NCI-H524 treated with DMSO at 0.1 percent for 48 hours (cell line): ENCODE measurements at regions not wholly inside any gene's neighbourhood (a gene's known extent, or its start where the extent isn't known, plus 50 kb on each side); places are given as distances from the start of the nearest gene placed in this dataset.

Experiments used
- DNase-seq: peaks from one replicate; lab custom pipeline; 2025; lab: John Stamatoyannopoulos, UW

DNA sequence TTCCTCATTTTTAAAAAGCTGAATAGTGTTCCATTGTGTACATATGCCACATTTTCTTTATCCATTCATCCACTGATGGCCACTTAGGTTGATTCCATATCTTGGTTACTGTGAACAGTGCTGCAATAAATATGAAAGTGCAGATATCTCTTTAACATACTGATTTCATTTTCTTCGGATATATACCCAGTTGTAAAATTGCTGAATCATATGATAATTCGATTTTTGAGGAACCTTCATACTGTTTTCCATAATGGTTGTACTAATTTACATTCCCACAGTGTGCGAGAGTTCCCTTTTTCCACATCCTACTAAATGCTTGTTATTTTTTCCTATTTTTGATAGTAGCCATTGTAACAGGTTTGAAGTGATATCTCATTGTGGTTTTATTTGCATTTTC is 263.2 kb downstream of the STK31 start:
- no peak for DNase-seq

GRCh38 chr7:23980081-23980480 is 270.1 kb downstream of the STK31 start:
- no peak for DNase-seq

GRCh38 chr7:23981314-23981713 is 271.3 kb downstream of the STK31 start:
- no peak for DNase-seq

GRCh38 chr7:23981758-23982157 is 271.7 kb downstream of the STK31 start:
- no peak for DNase-seq

GRCh38 chr7:24005517-24005916 is 278.5 kb upstream of the NPY start:
- no peak for DNase-seq

GRCh38 chr7:24010495-24010894 is 273.5 kb upstream of the NPY start:
- DNase-seq, result no peak

GRCh38 chr7:24017519-24017918 is 266.5 kb upstream of the NPY start:
- DNase-seq, result no peak

DNA sequence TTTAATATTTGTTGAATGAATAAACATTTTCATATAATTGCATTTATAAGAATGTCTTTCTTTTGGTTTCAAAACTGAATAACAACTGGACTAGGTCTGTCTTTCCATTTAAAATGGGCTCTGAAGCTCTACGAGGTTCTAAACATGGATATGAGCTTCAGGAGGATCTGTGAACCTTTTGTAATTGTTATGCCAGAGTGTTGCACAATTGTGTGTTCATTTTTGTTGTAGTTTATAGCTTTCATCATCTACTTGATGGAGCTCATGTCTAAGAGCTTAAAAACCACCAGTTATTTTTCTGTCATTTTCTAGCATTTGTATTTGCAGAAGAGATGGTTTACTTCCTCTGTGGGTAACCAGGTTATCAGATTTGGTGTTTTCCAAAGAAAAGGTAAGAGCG is 265.7 kb upstream of the NPY start:
- no peak for DNase-seq

DNA sequence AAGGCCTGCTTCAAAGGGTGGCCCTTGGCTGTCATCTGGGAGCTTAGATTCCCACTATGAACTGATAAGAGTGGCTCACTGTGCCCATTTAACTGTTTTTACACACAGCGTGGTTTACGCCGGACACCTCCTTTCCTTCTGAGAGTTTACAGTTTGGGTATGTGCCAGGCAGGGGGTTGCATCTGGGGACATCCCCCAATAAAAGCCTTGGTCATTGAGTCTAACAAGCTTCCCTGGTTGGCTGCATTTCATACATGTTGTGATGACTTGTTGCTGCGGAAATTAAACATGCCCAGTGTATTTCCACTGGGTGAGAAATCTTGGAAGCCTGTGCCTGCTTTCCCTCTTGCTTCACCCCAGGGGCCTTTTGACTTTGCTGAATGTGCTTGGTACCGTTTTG is 264.1 kb upstream of the NPY start:
- DNase-seq, result no peak

DNA sequence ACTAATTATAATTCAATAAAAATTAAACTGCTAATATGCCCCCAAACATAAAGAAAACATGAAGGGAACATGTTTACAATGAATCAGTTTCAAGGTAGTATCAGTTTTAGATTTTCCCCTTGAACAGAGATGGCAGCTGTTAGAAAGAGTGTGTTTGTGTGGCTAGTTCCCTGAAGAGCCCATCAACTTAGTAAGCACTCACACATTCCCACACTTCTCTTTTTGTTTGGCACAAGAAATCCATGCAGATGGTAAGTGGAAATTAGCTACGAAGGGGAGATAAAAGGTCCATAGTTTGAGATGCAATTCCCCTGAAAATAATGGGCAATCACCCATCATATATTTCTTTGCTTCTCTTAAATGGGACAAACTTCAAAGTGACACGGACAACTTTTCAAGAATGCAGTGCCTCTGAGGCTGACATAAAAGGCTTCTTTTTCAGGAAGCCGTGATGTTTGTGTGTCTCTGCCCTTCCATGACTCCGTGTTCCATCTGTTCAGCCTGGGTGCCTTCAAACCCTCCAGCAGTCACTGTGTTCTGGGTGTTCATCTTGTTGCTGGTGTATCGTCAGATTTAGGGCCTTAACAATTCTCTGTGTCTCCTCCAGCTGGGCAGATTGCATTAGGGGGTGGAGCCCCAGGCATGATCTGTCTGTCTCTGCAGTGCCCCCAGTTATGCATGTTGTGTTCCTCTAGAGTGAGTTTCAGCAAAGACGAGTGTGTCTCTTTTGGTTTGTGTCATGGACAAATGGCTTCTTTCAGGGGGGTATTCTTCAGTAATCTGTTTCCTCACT is 259.5 kb upstream of the NPY start:
- no peak for DNase-seq

DNA sequence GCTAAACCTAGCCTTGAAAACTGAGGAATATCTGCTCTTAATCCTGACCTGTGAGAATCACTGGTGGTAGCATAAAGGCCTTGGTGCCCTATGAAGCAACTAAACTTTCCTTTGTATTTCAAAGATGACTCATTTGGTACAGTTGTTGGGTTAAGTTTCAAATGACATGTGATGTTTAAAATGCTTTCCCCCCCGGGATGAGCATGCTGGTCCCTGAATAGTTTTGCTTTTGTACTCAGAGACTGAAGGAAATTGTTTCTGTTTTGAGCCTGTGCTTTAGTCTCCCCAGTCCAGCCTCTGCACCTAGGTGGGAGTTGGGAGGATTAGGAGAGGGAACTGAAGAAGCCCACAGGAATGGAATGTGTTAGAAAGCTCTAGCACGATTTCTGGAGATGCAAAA is 258.9 kb upstream of the NPY start:
- DNase-seq, result no peak

GRCh38 chr7:24025765-24026164 is 258.2 kb upstream of the NPY start:
- DNase-seq, result no peak

DNA sequence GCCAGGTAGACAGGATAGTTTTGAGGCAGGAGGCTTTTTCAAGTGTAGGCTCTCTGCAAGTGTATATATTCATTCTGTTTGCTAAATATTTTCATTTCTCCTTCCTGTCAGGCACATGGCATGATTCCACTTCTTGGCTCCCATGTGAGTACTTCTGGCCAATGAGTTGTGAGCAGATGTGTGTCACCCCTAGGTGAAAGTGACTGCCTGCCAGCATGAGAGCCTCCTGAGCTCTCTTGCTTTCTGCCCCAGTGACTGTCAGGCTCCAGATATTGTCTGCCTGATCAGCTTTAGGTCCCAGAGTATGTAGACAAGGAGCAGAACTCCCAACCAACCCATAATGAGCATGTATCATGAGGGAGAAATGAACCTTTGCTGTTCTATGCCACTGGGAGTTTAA is 257.6 kb upstream of the NPY start:
- no peak for DNase-seq

DNA sequence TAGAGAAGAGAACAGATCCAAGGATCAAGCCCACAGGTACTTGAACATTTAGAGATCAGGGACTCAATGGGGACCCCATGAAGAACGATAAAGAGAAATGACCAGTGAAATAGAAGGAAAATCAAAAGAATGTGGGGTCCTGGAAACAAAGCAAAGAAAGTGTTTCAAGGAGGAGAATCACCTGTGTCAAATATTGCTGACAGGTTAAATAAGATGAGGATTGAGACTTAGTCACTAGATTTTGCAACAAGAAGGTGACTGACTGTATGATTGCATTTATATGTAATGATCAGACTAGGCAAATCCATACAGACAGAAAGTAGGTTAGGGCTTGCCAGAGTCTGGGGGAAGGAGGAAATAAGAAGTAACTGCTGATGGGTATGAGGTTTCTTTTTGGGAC is 254.9 kb upstream of the NPY start:
- no peak for DNase-seq

DNA sequence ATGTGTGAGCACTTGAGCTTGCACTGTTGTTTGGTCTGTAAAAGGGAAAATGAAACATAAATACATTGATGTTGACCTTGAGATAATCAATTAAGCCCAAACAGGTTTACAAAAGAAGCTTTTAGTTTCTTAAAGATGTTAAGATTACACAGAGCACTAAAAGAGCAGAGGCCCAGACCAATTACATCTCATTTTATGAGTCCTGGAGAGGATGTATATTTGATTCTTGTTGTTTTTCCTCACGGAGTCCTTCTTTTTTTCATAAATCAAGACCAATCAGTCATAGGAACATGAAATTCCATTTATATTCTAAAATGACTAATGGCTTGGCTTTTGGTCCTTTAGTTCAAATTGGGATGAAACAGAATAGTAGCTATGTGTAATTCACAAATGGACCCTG is 249.7 kb upstream of the NPY start:
- DNase-seq, result no peak

- no peak for DNase-seq
Observed at GRCh38 chr7:24035366-24036032, 248.5 kb upstream of the NPY start.

DNA sequence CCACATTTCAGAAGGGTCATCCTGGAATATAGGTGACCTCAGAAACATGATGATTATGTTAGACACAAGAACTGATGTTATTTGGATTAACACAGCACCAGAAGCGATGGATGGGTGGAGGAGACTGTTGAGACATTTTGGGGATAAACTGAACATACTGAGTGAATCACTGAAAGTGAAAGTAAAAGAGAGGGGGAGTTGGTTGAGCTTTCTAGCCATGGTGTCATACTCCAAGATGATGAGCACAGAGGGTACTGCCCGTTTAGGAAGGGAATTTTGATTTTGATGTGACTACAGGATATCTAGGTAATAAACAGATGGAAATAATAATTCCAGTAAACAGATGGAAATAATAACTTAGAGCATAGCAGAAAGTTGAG is 248.0 kb upstream of the NPY start:
- no peak for DNase-seq

DNA sequence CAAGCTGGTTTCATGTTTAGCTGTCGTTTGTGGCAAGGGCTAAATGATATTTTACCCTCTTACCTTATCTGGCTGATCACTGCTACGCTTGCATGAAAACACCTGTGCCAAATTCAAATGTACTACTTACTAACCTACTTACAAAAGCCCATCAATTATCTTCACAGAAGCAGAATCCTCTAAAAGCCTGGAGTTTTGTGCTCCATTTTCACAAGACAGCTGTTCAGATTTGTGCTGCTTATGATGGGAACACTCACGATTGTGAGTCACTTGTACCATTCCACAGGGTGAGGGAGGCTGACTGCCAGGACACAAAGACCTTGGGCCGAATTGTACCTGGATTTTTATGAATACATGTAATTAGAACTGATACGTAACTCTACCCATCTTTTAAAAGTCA is 245.0 kb upstream of the NPY start:
- DNase-seq, result no peak

DNA sequence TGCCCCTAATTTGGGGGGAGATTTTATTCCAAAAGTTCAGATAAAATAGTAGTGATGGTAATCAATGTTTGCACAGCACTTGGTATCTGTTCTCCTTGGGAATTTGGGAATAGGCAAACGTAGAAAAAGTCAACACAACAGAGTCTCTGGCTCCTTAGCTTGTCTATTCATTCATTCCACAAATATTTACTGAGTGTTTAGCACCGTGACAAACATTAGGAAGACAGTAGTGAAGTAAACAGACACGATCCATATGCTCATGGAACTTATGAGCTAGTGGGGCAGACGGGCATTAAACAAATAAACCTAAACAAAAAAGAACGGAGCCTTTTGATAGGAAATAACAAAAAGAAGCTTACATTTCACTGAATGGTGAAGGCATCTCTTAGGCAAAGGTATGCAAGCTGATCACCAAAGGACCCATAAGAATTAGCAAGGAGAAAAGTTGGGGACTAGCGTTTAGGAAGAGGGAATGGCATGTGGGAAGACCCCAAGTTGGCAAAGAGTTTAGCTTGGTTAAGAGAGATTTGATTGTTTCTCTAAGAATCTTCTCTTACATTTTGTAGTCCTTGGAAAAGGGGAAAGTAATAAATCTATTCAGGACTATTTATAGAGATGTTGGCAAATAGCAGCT is 243.9 kb upstream of the NPY start:
- no peak for DNase-seq

DNA sequence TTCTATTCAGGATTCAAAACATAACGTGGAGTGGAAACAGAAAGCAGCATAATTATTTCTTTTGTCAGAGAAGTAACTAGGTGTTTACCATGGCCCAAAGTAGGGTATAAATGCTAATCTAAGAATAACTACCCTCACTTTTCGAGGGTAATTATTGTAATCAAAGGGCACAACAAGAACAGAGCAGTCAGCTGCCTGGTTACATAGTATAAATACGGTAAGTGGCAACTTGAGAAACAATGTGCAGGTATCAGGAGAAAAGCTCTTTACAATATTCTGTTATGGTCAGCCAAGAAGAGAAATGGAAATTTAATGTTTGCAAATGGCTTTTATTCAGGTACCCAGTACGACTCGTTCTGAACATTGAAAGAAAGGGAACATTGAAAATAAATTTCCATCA is 242.0 kb upstream of the NPY start:
- no peak for DNase-seq

DNA sequence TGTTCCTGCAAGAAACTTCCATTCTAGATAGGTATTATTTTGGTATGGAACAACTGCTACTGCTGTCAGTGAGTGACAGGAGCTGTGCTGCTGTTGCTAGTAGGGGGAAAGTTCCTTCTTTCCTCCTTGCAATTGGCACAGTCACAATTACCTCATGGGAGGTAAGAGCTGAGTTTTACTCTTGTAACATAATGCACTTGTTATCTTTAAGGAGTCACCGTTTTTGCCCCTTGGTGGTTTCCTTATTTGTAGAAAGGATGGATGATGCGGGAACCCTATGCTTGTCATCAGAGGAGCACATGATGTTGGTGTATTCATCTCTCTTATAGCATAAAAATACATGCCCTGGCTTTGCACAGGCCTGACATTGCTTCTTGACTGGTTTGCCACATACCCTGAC is 234.7 kb upstream of the NPY start:
- DNase-seq, result no peak

DNA sequence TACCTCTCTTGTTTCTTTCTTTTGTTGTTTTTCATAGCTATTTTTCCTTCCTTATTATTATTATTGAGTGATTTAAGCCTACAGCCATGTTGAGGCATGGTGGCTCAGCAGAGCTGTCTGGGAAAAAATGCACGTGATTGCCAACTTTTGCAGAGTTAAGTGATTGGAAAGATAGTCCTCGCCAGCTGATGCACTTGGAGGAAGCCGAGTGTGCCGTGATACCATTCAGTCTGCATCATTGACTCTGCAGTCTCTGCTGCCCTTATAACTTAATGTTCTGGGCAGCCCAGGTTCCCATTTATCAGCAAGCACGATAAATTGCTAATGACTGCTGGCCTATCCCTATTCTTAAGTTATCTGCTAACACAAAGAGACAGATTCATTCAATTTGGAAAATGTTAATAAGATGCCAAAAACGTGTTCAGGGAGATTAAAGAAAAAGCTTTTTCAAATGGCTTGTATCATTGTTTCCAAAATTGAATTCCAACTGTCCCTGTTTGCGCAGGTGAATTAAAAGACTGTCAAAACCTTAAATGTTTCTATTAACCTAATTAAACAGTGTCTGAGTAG is 232.9 kb upstream of the NPY start:
- DNase-seq, result no peak

DNA sequence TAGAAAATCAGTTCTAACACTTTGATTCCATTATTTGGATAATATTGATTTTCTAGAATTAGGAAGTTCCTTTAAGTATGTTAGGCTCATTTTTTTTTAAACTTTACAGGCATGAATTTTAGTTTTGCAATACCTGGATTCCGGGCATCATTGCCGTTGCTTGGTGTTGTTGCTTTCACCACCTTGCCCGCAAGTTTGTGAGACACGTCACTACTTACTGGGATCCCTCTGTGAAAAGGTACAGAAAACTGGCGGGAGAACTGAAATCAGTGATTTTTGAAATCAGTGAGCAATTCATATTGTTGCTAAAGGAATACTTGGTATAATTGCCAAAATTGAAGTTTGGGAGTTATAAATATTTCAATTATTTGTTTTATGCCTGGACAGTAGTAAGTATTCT is 232.3 kb upstream of the NPY start:
- DNase-seq, result no peak
